DMS53 treated with DMSO at 0.1 percent for 48 hours (cell line): ENCODE measurements at regions not wholly inside any gene's neighbourhood (a gene's known extent, or its start where the extent isn't known, plus 50 kb on each side); places are given as distances from the start of the nearest gene placed in this dataset.

ENCODE experiments used
- DNase-seq: peaks from one replicate; lab custom pipeline; 2025; ENCODE audit not compliant: unreplicated experiment; lab: John Stamatoyannopoulos, UW

DNA sequence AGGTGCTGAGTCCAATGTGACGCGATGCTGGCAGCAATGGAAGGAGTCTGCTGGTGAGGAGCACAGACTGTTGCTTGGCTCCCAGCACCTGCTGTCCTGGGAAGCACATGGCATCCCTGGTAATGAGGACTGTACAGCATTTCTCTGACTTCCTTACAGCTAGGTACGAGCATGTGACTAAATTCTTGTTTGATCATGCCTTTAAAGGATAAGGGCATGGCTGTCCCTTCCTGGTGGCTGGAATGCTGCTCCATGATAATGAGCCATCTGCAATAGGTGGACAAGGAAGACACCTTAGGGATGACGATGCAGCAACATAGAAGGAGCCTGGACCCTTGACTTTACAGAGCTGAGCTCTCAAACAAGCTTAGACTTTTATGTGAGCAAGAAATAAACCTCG, 278.0 kb upstream of the SPRED2 start:
- no peak for DNase-seq

GRCh38 chr2:65708086-65708485, 275.7 kb upstream of the SPRED2 start:
- DNase-seq = no peak

DNA sequence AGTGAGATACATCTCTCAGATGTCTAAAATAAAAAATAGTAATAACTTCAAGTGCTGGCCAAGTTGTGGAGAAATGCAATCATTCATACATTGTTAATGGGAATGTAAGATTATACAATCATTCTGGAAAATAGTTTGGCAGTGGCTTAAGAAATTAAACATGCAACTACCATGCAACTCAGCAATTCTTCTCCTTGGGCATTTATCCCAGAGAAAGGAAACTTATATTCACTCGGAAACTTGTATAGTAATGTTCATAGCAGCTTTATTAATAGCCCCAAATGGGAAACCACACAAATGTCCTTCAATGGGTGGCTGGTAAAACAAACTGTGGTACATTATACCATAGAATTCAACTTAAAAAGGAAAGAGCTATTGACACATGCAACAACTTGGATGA, 274.0 kb upstream of the SPRED2 start:
- no peak for DNase-seq

- DNase-seq = no peak
Observed at GRCh38 chr2:65701191-65701590, 268.8 kb upstream of the SPRED2 start.

GRCh38 chr2:65700720-65701119, 268.3 kb upstream of the SPRED2 start:
- DNase-seq = no peak

DNA sequence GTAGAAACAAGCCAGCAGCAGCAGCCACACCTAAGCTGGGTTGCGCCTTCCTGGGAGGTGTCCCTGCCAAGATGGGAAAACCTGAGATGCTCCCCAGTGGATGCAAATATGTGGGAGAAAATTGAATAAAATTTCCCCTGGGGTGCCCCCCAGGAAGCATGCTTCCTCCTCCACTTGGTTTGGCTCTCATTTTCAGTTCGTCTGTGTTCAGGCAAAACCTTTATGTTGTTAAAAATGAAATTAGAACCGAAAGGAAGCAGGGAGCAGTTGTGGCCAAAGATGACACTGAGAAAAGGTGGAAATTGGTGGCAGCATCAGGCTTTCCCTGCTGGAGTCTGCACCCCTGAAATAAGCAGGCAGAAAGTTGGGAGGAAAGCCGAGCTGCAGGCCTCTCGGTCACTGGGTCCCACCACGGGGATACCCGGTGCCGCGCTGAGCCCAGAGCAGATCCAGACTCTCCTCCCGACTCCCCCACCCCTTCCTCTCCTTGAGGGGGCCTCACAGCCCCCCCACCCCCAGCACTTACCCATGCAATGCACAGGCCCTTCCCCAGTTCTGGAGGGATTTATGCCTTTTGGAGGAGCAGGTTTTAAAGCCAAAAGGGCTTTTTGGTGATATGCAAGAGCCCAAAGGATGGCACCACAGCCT, 267.7 kb upstream of the SPRED2 start:
- DNase-seq = no peak

DNA sequence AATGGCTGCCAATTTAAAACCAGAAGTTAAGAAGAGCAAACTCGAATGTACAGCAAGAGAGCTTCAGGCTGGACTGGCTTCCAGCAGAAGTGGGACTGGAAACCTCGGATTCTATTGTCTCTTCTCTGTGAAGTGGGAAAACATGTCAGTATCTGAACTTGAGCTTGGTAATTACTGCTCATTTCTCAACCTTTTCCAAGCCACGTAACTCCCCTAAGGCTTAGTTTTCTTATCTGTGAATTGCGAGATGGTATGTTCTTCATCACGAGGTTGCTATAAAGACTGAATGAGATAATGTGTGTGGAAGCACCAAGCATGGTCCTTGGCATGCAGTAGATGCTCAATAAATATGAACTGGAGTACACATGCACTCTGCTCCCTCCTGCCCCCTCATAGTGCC, 259.4 kb upstream of the SPRED2 start:
- DNase-seq = no peak

GRCh38 chr2:65688141-65688886, 255.9 kb upstream of the SPRED2 start:
- DNase-seq = no peak

DNA sequence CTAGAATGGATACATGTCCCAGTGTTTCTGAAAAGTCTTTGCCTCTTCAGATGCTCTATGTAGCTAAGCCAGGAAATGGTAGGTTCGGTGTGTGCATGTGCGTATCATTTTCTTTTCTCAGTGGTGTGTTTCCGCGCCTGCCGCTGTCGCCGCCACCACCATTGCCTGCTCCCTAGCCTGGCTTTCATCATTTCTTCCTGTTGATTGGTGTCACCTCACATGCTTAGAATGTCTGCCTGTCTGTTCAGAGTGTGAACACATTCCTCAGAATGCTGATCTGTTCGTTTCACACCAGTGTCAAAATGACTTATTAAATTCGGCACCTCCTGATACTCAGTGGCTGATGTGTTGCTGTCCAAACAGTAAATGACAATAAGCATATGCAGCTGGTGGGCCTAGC, 255.2 kb upstream of the SPRED2 start:
- DNase-seq = no peak

GRCh38 chr2:65686928-65687521, 254.6 kb upstream of the SPRED2 start:
- peak; percentile 3 for DNase-seq

DNA sequence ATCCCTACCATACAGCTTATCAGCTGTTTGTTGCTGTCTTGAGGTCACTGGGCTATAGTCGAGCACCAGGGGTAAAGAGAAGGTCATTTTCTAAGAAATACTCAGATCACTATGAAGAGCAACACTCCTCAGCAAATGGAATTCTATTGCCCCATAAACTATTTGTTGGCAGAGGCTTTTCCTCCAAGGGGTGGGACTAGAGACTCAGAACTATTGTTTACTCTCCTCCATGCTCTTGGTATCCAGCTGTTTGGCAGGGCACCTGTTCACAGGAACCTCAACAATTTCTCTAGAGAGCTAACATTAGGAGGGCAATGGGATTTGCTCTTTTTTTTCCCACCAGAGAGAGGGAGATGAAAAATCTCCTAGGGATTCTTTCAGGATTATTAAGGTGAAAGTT, 249.1 kb upstream of the SPRED2 start:
- DNase-seq = no peak

DNA sequence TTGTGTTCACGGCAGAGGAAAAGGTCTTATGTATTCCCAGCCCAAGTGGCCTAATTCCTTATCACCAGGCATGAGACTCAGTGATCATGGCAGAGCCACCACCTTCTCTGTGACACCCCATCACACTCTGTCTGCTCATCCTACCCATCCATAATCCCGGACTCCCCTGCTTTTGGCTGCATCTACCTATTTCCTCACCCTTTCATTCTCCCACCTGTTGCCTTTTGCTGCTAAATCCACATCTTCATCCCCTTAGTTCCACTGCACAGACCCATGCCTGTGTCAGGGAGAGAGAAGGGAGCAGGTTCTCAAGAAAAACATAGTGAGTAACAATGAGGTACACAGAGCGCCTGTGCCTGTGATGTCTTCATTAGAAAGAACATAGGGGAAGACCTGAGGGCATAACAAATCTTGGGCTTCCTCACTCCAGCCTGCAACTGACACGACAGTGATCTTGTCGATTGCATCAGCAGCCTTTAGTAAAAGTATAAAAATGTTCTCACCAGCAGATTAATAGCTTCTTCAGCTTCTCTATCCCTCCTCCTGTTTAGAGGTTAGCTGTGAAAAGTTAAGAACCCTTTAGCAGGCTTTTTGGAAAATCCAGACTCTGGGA, 246.5 kb upstream of the SPRED2 start:
- DNase-seq = no peak

DNA sequence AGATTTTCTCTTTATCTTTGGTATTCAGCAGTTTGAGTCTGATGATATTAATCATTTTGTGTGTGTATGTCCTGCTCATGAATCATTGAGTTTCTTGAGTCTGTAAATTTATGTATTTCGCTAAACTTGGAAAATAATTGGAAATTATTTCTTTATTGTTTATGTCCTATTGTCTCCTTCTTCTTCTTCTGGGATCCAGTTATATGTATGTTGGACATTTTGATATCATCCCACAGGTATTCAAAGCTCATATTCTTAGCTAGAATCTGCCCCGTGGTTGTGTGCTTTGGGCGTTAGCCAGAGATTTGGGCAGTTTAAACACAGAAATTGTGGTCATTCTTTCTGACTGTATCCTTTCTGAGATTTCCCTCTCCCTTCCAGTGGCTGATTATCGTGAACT, 243.0 kb upstream of the SPRED2 start:
- no peak for DNase-seq

GRCh38 chr2:65671670-65672242, 239.4 kb upstream of the SPRED2 start:
- DNase-seq = no peak

DNA sequence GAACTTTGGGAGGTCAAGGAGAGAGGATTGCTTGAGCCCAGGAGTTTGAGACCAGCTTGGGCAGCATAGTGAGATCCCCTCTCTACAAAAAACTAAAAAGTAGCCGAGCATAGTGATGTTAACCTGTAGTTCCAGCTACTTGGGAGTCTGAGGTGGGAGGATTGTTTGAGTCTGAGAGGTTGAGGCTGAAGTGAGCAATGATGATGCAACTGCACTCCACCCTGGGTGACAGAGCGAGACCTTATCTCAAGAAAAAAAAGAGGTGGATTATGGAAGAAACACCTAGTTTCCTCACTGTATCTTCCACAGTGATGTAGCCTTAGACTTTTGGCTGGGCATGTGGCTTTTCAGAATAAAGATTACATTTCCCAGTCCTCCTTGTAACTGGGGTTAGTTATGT, 237.2 kb upstream of the SPRED2 start:
- DNase-seq = no peak

GRCh38 chr2:65668744-65669143, 236.3 kb upstream of the SPRED2 start:
- no peak for DNase-seq

- no peak for DNase-seq
Observed at GRCh38 chr2:65666156-65666725, 233.8 kb upstream of the SPRED2 start.

DNA sequence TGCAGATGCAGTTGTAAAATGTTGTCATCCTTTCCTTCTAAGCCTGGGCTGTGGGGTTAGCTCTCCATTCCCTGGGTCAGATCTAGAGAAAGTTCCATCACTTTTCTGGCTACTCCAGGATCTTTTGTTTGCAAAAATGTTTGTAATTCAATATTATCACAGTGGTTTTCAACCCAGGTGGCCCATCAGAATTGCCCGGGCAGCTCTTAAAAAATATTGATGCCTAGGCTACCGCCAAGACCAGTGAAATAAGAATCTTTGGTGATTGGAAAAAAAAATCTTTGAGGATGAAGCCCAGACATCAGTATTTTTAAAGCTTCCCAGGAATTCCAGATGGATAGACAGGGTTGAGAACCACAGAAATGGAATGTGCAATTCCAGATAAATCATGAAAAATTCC, 232.5 kb upstream of the SPRED2 start:
- DNase-seq = no peak

- no peak for DNase-seq
Observed at GRCh38 chr2:65663831-65664407, 231.5 kb upstream of the SPRED2 start.

- no peak for DNase-seq
Observed at GRCh38 chr2:65662654-65663432, 230.4 kb upstream of the SPRED2 start.
